Liver (tissue), 8 donors: ENCODE measurements at regions not wholly inside any gene's neighbourhood (a gene's known extent, or its start where the extent isn't known, plus 50 kb on each side); places are given as distances from the start of the nearest gene placed in this dataset.

Experiments
- DNase-seq: peaks from one replicate; pipeline ENCODE4 v3.0.0-alpha.2; 2017; ENCODE audit warnings: low spot score
- H3K27ac ChIP-seq, 2 donors: one replicate each; pipeline ENCODE4 v1.7.0; 2013; ENCODE audit warnings: inconsistent platforms in 2 of 2, low read length in 2 of 2, control low read depth in 1 of 2, low read depth in 1 of 2, mild to moderate bottlenecking in 1 of 2
- H3K27me3 ChIP-seq, 4 donors: one replicate each; pipeline versions ENCODE4 v1.6.1 to v1.7.0; 2013; ENCODE audit warnings: low read length in 3 of 4, inconsistent platforms in 1 of 4, mild to moderate bottlenecking in 1 of 4, moderate library complexity in 1 of 4; ENCODE audit not compliant: control insufficient read depth in 4 of 4, insufficient read depth in 4 of 4
- H3K36me3 ChIP-seq, 4 donors: one replicate each; pipeline versions ENCODE4 v1.6.1 to v1.7.0; 2013; ENCODE audit warnings: low read length in 3 of 4, mild to moderate bottlenecking in 3 of 4, low read depth in 1 of 4, moderate library complexity in 1 of 4; ENCODE audit not compliant: control insufficient read depth in 4 of 4, insufficient read depth in 3 of 4
- H3K4me1 ChIP-seq, 4 donors: one replicate each; pipeline versions ENCODE4 v1.6.1 to v1.7.0; 2013; ENCODE audit warnings: low read length in 3 of 4, mild to moderate bottlenecking in 3 of 4, moderate library complexity in 1 of 4; ENCODE audit not compliant: control insufficient read depth in 4 of 4, insufficient read depth in 4 of 4
- H3K4me3 ChIP-seq, 3 donors: one replicate each; pipeline versions ENCODE4 v1.6.1 to v1.7.0; 2013; ENCODE audit warnings: low read length in 3 of 3, control low read depth in 1 of 3, low read depth in 1 of 3, mild to moderate bottlenecking in 1 of 3
- H3K9ac ChIP-seq, 2 donors: one replicate each; pipeline ENCODE4 v1.7.0; 2013; ENCODE audit warnings: low read length in 2 of 2, mild to moderate bottlenecking in 2 of 2, moderate library complexity in 2 of 2, control low read depth in 1 of 2, low read depth in 1 of 2
- H3K9me3 ChIP-seq, 4 donors: one replicate each; pipeline versions ENCODE4 v1.6.1 to v1.7.0; 2013; ENCODE audit warnings: low read length in 3 of 4; ENCODE audit not compliant: control insufficient read depth in 4 of 4
- ATF3 ChIP-seq: IDR thresholded peaks from 2 replicates; pipeline ENCODE4 v1.6.1; 2016; ENCODE audit warnings: antibody characterized with exemption
- CTCF ChIP-seq: fragments of 150-350 bp; IDR thresholded peaks from 2 replicates; pipeline ENCODE4 v1.5.1; 2017; ENCODE audit warnings: improper control_type of control experiment, low read depth, low read length; ENCODE audit not compliant: missing input control
- EGR1 ChIP-seq, 2 donors: IDR thresholded peaks; 2 replicates each; pipeline ENCODE4 v1.6.1; 2016 to 2018; ENCODE audit warnings: antibody characterized with exemption in 2 of 2, low read depth in 2 of 2
- FOXA1 ChIP-seq: IDR thresholded peaks from 2 replicates; pipeline ENCODE4 v1.6.1; 2016; ENCODE audit warnings: antibody characterized with exemption
- FOXA2 ChIP-seq: IDR thresholded peaks from 2 replicates; pipeline ENCODE4 v1.6.1; 2016; ENCODE audit warnings: antibody characterized with exemption
- HNF4A ChIP-seq, 2 donors: conservative IDR thresholded peaks; 2 replicates each; pipeline ENCODE4 v1.6.1; 2016; ENCODE audit warnings: antibody characterized with exemption in 2 of 2, mild to moderate bottlenecking in 2 of 2
- HNF4G ChIP-seq: IDR thresholded peaks from 2 replicates; pipeline ENCODE4 v1.6.1; 2016; ENCODE audit warnings: antibody characterized with exemption
- JUND ChIP-seq, 2 donors: IDR thresholded peaks; 2 replicates each; pipeline ENCODE4 v1.6.1; 2016; ENCODE audit warnings: antibody characterized with exemption in 2 of 2
- MAX ChIP-seq: IDR thresholded peaks from 2 replicates; pipeline ENCODE4 v1.6.1; 2016; ENCODE audit warnings: antibody characterized with exemption
- RAD21 ChIP-seq, 2 donors: IDR thresholded peaks; 2 replicates each; pipeline ENCODE4 v1.6.1; 2016; ENCODE audit warnings: antibody characterized with exemption in 2 of 2, mild to moderate bottlenecking in 2 of 2
- RXRA ChIP-seq, 2 donors: IDR thresholded peaks; 2 replicates each; pipeline ENCODE4 v1.6.1; 2017 to 2018; ENCODE audit warnings: antibody characterized with exemption in 2 of 2, mild to moderate bottlenecking in 1 of 2
- TAF1 ChIP-seq: conservative IDR thresholded peaks from 2 replicates; pipeline ENCODE4 v1.6.1; 2016; ENCODE audit warnings: antibody characterized with exemption, mild to moderate bottlenecking
- YY1 ChIP-seq: IDR thresholded peaks from 2 replicates; pipeline ENCODE4 v1.6.1; 2016; ENCODE audit warnings: antibody characterized with exemption, mild to moderate bottlenecking
- WGBS: extraction: QIAGEN DNeasy Blood & Tissue Kit; methylation state at CpG from one replicate; pipeline ENCODE4 v1.1.7; 2013; 5-methylcytosine and 5-hydroxymethylcytosine counted together
- TF ChIP-seq, protein P1 (sequence below): IDR thresholded peaks from 2 replicates; pipeline ENCODE4 v1.6.1; 2016; ENCODE audit warnings: antibody characterized with exemption
- TF ChIP-seq, protein P2 (sequence below): IDR thresholded peaks from 2 replicates; pipeline ENCODE4 v1.6.1; 2016; ENCODE audit warnings: antibody characterized with exemption, mild to moderate bottlenecking
- donor health status: healthy.
- donor health status: healthy.
- donor health status: healthy.
- donor health status: healthy.
- donor health status: healthy.

- TF ChIP-seq, protein P1, sequence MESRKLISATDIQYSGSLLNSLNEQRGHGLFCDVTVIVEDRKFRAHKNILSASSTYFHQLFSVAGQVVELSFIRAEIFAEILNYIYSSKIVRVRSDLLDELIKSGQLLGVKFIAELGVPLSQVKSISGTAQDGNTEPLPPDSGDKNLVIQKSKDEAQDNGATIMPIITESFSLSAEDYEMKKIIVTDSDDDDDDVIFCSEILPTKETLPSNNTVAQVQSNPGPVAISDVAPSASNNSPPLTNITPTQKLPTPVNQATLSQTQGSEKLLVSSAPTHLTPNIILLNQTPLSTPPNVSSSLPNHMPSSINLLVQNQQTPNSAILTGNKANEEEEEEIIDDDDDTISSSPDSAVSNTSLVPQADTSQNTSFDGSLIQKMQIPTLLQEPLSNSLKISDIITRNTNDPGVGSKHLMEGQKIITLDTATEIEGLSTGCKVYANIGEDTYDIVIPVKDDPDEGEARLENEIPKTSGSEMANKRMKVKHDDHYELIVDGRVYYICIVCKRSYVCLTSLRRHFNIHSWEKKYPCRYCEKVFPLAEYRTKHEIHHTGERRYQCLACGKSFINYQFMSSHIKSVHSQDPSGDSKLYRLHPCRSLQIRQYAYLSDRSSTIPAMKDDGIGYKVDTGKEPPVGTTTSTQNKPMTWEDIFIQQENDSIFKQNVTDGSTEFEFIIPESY: no peak
- no peak for TF ChIP-seq HNF4A (conservative IDR thresholded peaks at IDR 0.05)
- no peak for TF ChIP-seq RXRA (IDR thresholded peaks at IDR 0.05)
- TF ChIP-seq, protein P2, sequence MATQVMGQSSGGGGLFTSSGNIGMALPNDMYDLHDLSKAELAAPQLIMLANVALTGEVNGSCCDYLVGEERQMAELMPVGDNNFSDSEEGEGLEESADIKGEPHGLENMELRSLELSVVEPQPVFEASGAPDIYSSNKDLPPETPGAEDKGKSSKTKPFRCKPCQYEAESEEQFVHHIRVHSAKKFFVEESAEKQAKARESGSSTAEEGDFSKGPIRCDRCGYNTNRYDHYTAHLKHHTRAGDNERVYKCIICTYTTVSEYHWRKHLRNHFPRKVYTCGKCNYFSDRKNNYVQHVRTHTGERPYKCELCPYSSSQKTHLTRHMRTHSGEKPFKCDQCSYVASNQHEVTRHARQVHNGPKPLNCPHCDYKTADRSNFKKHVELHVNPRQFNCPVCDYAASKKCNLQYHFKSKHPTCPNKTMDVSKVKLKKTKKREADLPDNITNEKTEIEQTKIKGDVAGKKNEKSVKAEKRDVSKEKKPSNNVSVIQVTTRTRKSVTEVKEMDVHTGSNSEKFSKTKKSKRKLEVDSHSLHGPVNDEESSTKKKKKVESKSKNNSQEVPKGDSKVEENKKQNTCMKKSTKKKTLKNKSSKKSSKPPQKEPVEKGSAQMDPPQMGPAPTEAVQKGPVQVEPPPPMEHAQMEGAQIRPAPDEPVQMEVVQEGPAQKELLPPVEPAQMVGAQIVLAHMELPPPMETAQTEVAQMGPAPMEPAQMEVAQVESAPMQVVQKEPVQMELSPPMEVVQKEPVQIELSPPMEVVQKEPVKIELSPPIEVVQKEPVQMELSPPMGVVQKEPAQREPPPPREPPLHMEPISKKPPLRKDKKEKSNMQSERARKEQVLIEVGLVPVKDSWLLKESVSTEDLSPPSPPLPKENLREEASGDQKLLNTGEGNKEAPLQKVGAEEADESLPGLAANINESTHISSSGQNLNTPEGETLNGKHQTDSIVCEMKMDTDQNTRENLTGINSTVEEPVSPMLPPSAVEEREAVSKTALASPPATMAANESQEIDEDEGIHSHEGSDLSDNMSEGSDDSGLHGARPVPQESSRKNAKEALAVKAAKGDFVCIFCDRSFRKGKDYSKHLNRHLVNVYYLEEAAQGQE: no peak
- no peak for TF ChIP-seq CTCF
- TF ChIP-seq HNF4G: no peak
- TF ChIP-seq FOXA1: no peak
- Histone ChIP-seq H3K9me3 (no peaks in the 10 kb centered on the region), H3K27me3 (peaks cover 0 to 2% (median 0%) of the 10 kb centered on the region in 4 donors), H3K4me3 (no peak overlapping the region), H3K4me1 (no peaks in the 10 kb centered on the region), H3K27ac (no peak overlapping the region), H3K9ac (no peak overlapping the region), H3K36me3 (no peaks in the 10 kb centered on the region)
- 63% methylated on average over 7 of the region's 7 CpGs for WGBS
- DNase-seq: no peak
Observed at GRCh38 chr3:18246336-18247060, 178.6 kb downstream of the SATB1 start.

DNA sequence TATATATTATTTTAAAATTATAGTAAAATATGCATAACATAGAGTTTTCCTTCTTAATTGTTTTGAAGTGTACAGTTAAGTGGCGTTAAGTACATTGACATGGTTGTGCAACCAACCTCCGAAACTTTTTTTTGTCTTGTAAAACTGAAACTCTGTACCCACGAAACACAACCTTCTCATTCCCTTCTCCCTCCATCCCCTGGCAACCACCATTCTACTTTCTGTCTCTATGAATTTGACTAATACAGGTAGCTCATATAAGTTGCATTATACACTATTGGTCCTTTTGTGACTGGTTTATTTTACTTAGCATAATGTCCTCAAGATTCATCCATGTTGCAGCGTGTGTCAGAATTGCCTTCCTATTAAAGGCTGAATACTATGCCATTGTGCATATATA lies 179.4 kb downstream of the SATB1 start:
- Histone ChIP-seq H3K9me3 (no peaks in the 10 kb centered on the region), H3K27me3 (peaks cover 0 to 2% (median 0%) of the 10 kb centered on the region in 4 donors), H3K9ac (no peak overlapping the region), H3K4me3 (no peak overlapping the region), H3K27ac (no peak overlapping the region), H3K4me1 (no peaks in the 10 kb centered on the region), H3K36me3 (no peaks in the 10 kb centered on the region)
- 74% methylated on average over 4 of the region's 4 CpGs for WGBS
- no peak for DNase-seq
- TF ChIP-seq JUND (IDR thresholded peaks at IDR 0.05) (no peak), FOXA2 (no peak), RXRA (IDR thresholded peaks at IDR 0.05) (no peak), TAF1 (no peak), EGR1 (IDR thresholded peaks at IDR 0.05; ENCODE audit: low read depth in 2 of 2) (no peak), CTCF (no peak), MAX (no peak), RAD21 (IDR thresholded peaks at IDR 0.05) (no peak), YY1 (no peak), ATF3 (no peak)
- TF ChIP-seq, protein P2: no peak
- TF ChIP-seq, protein P1: no peak
